ENCODE measurements at regions not wholly inside any gene's neighbourhood (a gene's known extent, or its start where the extent isn't known, plus 50 kb on each side); places are given as distances from the start of the nearest gene placed in this dataset.

DNA sequence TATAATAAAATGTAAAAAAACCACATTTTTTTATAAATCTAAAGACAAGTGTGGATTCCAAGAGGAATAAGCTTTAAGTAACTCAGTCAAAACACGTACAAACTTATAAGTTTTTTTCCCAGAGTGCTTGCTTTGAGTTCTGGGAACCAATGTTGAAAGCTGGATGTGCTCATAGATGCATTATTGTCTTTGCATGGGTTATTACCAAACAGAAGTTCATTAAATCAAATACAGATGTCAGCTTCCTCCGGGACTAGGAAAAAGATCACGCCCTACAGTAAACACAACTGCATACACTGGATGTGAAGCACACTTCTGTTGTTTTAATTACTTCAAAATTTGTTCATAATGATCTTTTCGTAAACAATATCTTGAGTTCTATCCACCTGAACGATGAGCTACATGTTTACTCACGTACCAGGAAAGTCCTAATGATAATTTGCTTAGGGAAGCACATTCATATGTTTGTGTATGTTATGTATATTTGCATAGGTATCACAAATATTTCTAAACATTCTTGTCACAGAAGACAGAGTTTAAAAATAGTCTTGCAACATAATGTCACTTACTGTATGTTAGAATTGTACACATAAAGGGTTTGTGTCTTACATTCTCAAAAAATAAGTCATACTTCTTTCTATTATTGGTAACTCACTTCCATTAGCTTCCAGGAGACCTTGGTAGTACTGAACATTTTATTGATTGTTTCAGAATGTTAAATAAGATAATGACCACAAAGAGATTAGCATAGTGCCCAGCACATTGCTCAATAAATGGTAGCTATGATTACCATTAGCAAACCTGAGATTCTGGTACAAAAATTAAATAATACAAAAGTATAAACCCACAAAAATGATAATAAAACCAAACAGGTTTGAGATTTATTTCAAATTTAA, 427.4 kb downstream of the CETN3 start:
- TF ChIP-seq ZFP3 (CRISPR knock-in tag; IDR thresholded peaks at IDR 0.05) (no peak), PATZ1 (CRISPR knock-in tag; IDR thresholded peaks at IDR 0.05; ENCODE audit: borderline replicate concordance) (no peak), ZNF70 (CRISPR knock-in tag; IDR thresholded peaks at IDR 0.05) (no peak), ZFP30 (CRISPR knock-in tag; IDR thresholded peaks at IDR 0.05) (no peak), PPARA (CRISPR knock-in tag; IDR thresholded peaks at IDR 0.05; ENCODE audit: borderline replicate concordance) (no peak), GLIS3 (CRISPR knock-in tag; IDR thresholded peaks at IDR 0.05) (no peak), RARB (CRISPR knock-in tag; IDR thresholded peaks at IDR 0.05) (no peak), ARNTL (CRISPR knock-in tag; IDR thresholded peaks at IDR 0.05; ENCODE audit: borderline replicate concordance, low read depth) (no peak), CSDC2 (CRISPR knock-in tag; IDR thresholded peaks at IDR 0.05) (no peak), ZNF8 (CRISPR knock-in tag; IDR thresholded peaks at IDR 0.05) (no peak), OSR1 (CRISPR knock-in tag; IDR thresholded peaks at IDR 0.05) (no peak), ZC3H10 (CRISPR knock-in tag; IDR thresholded peaks at IDR 0.05) (no peak), CREB5 (CRISPR knock-in tag; IDR thresholded peaks at IDR 0.05; ENCODE audit: low read depth) (no peak)
- TF ChIP-seq, protein P1, sequence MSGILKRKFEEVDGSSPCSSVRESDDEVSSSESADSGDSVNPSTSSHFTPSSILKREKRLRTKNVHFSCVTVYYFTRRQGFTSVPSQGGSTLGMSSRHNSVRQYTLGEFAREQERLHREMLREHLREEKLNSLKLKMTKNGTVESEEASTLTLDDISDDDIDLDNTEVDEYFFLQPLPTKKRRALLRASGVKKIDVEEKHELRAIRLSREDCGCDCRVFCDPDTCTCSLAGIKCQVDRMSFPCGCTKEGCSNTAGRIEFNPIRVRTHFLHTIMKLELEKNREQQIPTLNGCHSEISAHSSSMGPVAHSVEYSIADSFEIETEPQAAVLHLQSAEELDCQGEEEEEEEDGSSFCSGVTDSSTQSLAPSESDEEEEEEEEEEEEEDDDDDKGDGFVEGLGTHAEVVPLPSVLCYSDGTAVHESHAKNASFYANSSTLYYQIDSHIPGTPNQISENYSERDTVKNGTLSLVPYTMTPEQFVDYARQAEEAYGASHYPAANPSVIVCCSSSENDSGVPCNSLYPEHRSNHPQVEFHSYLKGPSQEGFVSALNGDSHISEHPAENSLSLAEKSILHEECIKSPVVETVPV (CRISPR knock-in tag; IDR thresholded peaks at IDR 0.05) = no peak
